IMR-90 (cell line): ENCODE measurements at regions not wholly inside any gene's neighbourhood (a gene's known extent, or its start where the extent isn't known, plus 50 kb on each side); places are given as distances from the start of the nearest gene placed in this dataset.

Experiments used
- ATAC-seq: fragments of 200-7000 bp; cut with Tn5 transposase; 2 replicates; pipeline ENCODE4 v1.9.1; 2020; ENCODE audit warnings: low read depth, mild to moderate bottlenecking, moderate library complexity
- BruUV-seq: library from RNA; stranded (reverse); fragments of 400-500 nt; replicated peaks from 2 replicates; lab custom pipeline; 2021; lab: Mats Ljungman, UMichigan
- CTCF ChIA-PET: fragments of 300-600 bp; formaldehyde crosslinking; extraction: SDS; loops from one replicate; lab custom pipeline; 2021; ENCODE audit warnings: antibody characterized with exemption; lab: Yijun Ruan, JAX
- POLR2A ChIA-PET: fragments of 300-600 bp; sonication (Branson Sonifier 250); formaldehyde crosslinking; loops from one replicate; lab custom pipeline; 2022; ENCODE audit warnings: antibody characterized with exemption; ENCODE audit not compliant: unreplicated experiment; lab: Charles Lee
- DNase-seq: peaks from one replicate; pipeline ENCODE4 v3.0.0; 2013
- H2AFZ ChIP-seq: replicated peaks from 2 replicates; pipeline ENCODE3; 2013; ENCODE audit warnings: low read length, mild to moderate bottlenecking; ENCODE audit not compliant: poor library complexity
- H2AK5ac ChIP-seq: 2 replicates; pipeline ENCODE4 v1.6.1; 2013; ENCODE audit warnings: low read depth, low read length, inconsistent platforms
- H2AK9ac ChIP-seq: replicated peaks from 2 replicates; pipeline ENCODE3; 2013; ENCODE audit warnings: mild to moderate bottlenecking, low read depth, low read length, moderate library complexity; ENCODE audit not compliant: poor library complexity
- H2BK120ac ChIP-seq: 2 replicates; pipeline ENCODE4 v1.6.1; 2013; ENCODE audit warnings: low read depth, low read length, inconsistent platforms
- H2BK15ac ChIP-seq: 3 replicates; pipeline ENCODE4 v1.6.1; 2013; ENCODE audit warnings: low read depth, low read length, inconsistent platforms
- H2BK20ac ChIP-seq: 2 replicates; pipeline ENCODE4 v1.6.1; 2013; ENCODE audit warnings: low read depth, mild to moderate bottlenecking, inconsistent platforms, low read length, moderate library complexity
- H2BK5ac ChIP-seq: 2 replicates; pipeline ENCODE4 v1.6.1; 2013; ENCODE audit warnings: mild to moderate bottlenecking, low read depth, low read length, inconsistent platforms; ENCODE audit not compliant: poor library complexity, severe bottlenecking
- H3K14ac ChIP-seq: replicated peaks from 2 replicates; pipeline ENCODE4 v1.6.1; 2013; ENCODE audit warnings: low read depth, low read length, inconsistent platforms
- H3K18ac ChIP-seq: 2 replicates; pipeline ENCODE4 v1.6.1; 2013; ENCODE audit warnings: low read depth, low read length, control low read depth
- H3K23ac ChIP-seq: 2 replicates; pipeline ENCODE4 v1.6.1; 2013; ENCODE audit warnings: low read depth, low read length, inconsistent platforms
- H3K27ac ChIP-seq: 2 replicates; pipeline ENCODE4 v1.5.1; 2013; ENCODE audit warnings: mild to moderate bottlenecking, control low read depth, low read length; ENCODE audit not compliant: insufficient read depth
- H3K27me3 ChIP-seq: 2 replicates; pipeline ENCODE4 v1.6.1; 2013; ENCODE audit warnings: low read length; ENCODE audit not compliant: control insufficient read depth, insufficient read depth
- H3K36me3 ChIP-seq: 2 replicates; pipeline ENCODE4 v1.6.1; 2013; ENCODE audit warnings: low read length, mixed read lengths; ENCODE audit not compliant: control insufficient read depth, insufficient read depth
- H3K4ac ChIP-seq: 2 replicates; pipeline ENCODE4 v1.6.1; 2013; ENCODE audit warnings: low read depth, low read length, inconsistent platforms
- H3K4me1 ChIP-seq: 2 replicates; pipeline ENCODE4 v1.6.1; 2013; ENCODE audit warnings: low read length, mixed read lengths; ENCODE audit not compliant: control insufficient read depth, insufficient read depth
- H3K4me2 ChIP-seq: 2 replicates; pipeline ENCODE4 v1.6.1; 2013; ENCODE audit warnings: low read depth, mild to moderate bottlenecking, control low read depth, low read length, moderate library complexity
- H3K4me3 ChIP-seq: 2 replicates; pipeline ENCODE4 v1.5.1; 2013; ENCODE audit warnings: low read depth, mild to moderate bottlenecking, control low read depth, low read length, moderate library complexity; ENCODE audit not compliant: insufficient read depth
- H3K56ac ChIP-seq: 2 replicates; pipeline ENCODE4 v1.6.1; 2013; ENCODE audit warnings: low read length, inconsistent platforms; ENCODE audit not compliant: insufficient read depth; ENCODE audit errors: extremely low read depth
- H3K79me1 ChIP-seq, 2 experiments: 2 replicates each; pipeline ENCODE4 v1.6.1; 2013; ENCODE audit warnings: low read length in 2 of 2, inconsistent platforms in 1 of 2, low read depth in 1 of 2
- H3K9ac ChIP-seq: 2 replicates; pipeline ENCODE4 v1.6.1; 2013; ENCODE audit warnings: low read depth, low read length, control low read depth
- H3K9me1 ChIP-seq: 2 replicates; pipeline ENCODE4 v1.6.1; 2013; ENCODE audit warnings: low read length, inconsistent platforms; ENCODE audit not compliant: insufficient read depth
- H3K9me3 ChIP-seq: 2 replicates; pipeline ENCODE4 v1.6.1; 2013; ENCODE audit warnings: low read length; ENCODE audit not compliant: control insufficient read depth, insufficient read depth
- H4K20me1 ChIP-seq: 2 replicates; pipeline ENCODE4 v1.6.1; 2013; ENCODE audit warnings: low read length, inconsistent platforms; ENCODE audit not compliant: insufficient read depth
- H4K5ac ChIP-seq: 2 replicates; pipeline ENCODE4 v1.6.1; 2013; ENCODE audit warnings: mild to moderate bottlenecking, low read depth, low read length, control low read depth
- H4K8ac ChIP-seq, 2 experiments: 2 replicates each; pipeline ENCODE4 v1.6.1; 2013; ENCODE audit warnings: low read depth in 2 of 2, low read length in 2 of 2, control low read depth in 1 of 2, inconsistent platforms in 1 of 2
- H4K91ac ChIP-seq: 2 replicates; pipeline ENCODE4 v1.6.1; 2013; ENCODE audit warnings: low read depth, low read length, inconsistent platforms; ENCODE audit not compliant: insufficient read depth
- CEBPB ChIP-seq: IDR thresholded peaks from 2 replicates; pipeline ENCODE4 v1.6.1; 2012; ENCODE audit warnings: low read depth, low read length, improper control_type of control experiment
- MAFK ChIP-seq: IDR thresholded peaks from 2 replicates; pipeline ENCODE4 v1.6.1; 2012; ENCODE audit warnings: low read depth, low read length, improper control_type of control experiment
- MXI1 ChIP-seq: IDR thresholded peaks from 2 replicates; pipeline ENCODE4 v1.6.1; 2012; ENCODE audit warnings: low read depth, mild to moderate bottlenecking, low read length, moderate library complexity, borderline replicate concordance
- POLR2A ChIP-seq: IDR thresholded peaks from 2 replicates; pipeline ENCODE4 v1.6.1; 2012; ENCODE audit warnings: mild to moderate bottlenecking, low read depth, low read length
- SMC3 ChIP-seq: fragments of 150-350 bp; IDR thresholded peaks from 2 replicates; pipeline ENCODE4 v1.6.1; 2016; ENCODE audit warnings: low read depth, mild to moderate bottlenecking, antibody characterized with exemption, low read length, moderate library complexity
- WGBS, 2 experiments: methylation state at CpG; one replicate each; pipeline versions ENCODE4 v1.1.5 to v1.1.7; 2013; ENCODE audit warnings: missing lambda C conversion rate in 2 of 2; ENCODE audit not compliant: insufficient read length in 1 of 2; ENCODE audit errors: extremely low coverage in 2 of 2; 5-methylcytosine and 5-hydroxymethylcytosine counted together
- dilution Hi-C: fragments of 300-500 bp; cut with HindIII; formaldehyde crosslinking; loops from one replicate; pipeline ENCODE4 v1.14.3; 2018; ENCODE audit warnings: low sequenced_read_pairs; ENCODE audit not compliant: unreplicated experiment
- in situ Hi-C: fragments of 300-500 bp; cut with MboI; formaldehyde crosslinking; loops from 3 replicates; pipeline ENCODE4 v1.14.3; 2019; ENCODE audit warnings: low sequenced_read_pairs, inconsistent platforms, mixed read lengths
- intact Hi-C: fragments of 100-400 bp; cut with micrococcal nuclease; formaldehyde crosslinking; loops from 2 replicates; pipeline ENCODE4 v1.10.0; 2022

- ChIA-PET CTCF (interaction anchor here (0.6 kb wide), 1 partner anchor 8 kb away, joined by 3 read pairs; no protein-coding TSS in a partner anchor), POLR2A (no interaction called here)
- BruUV-seq, result no TSS peak
- H3K36me3 ChIP-seq, result no peaks in the 10 kb centered on the region
- no peak overlapping the region for H3K9ac ChIP-seq
- TF ChIP-seq MAFK (no peak), CEBPB (no peak), POLR2A (no peak), SMC3 (no peak), MXI1 (no peak)
- H3K18ac ChIP-seq, result no peak overlapping the region
- no peak overlapping the region for H4K8ac ChIP-seq
- in situ Hi-C loops, result no loop called here
- H4K5ac ChIP-seq, result no peak overlapping the region
- no peaks in the 10 kb centered on the region for H3K79me1 ChIP-seq
- intact Hi-C loops, result no loop called here
- H2AFZ ChIP-seq, result no peak overlapping the region
- no peak overlapping the region for H2AK5ac ChIP-seq
- H3K4me3 ChIP-seq, result no peak overlapping the region
- H4K91ac ChIP-seq, result no peak overlapping the region
- no peak overlapping the region for H2BK120ac ChIP-seq
- no peak overlapping the region for H3K27ac ChIP-seq
- H3K14ac ChIP-seq, result no peak overlapping the region
- no peak overlapping the region for H2BK5ac ChIP-seq
- H3K4me1 ChIP-seq, result no peaks in the 10 kb centered on the region
- H3K4ac ChIP-seq, result no peak overlapping the region
- no peak for ATAC-seq
- no peak overlapping the region for H2AK9ac ChIP-seq
- H3K23ac ChIP-seq, result no peak overlapping the region
- H3K9me1 ChIP-seq, result no peaks in the 10 kb centered on the region
- no peak overlapping the region for H3K56ac ChIP-seq
- H2BK20ac ChIP-seq, result no peak overlapping the region
- no CpG with 5 or more reads among the region's 2 CpGs for WGBS, 2 experiments
- no peaks in the 10 kb centered on the region; the same call in 1 of the 2 replicates for H3K27me3 ChIP-seq
- no peak overlapping the region for H2BK15ac ChIP-seq
- no peaks in the 10 kb centered on the region for H3K9me3 ChIP-seq
- H3K4me2 ChIP-seq, result no peak overlapping the region
- DNase-seq, result no peak
- dilution Hi-C loops, result loop anchor here (10.0 kb wide), 1 partner anchor 60 kb away; no protein-coding TSS in a partner anchor
- H4K20me1 ChIP-seq, result no peaks in the 10 kb centered on the region
Observed at GRCh38 chr10:60494774-60495173, 105.1 kb upstream of the ANK3 start.
